Kidney (tissue), 13 donors: ENCODE measurements at regions not wholly inside any gene's neighbourhood (a gene's known extent, or its start where the extent isn't known, plus 50 kb on each side); places are given as distances from the start of the nearest gene placed in this dataset.
A peak's percentile ranks its signal among the peaks of the same experiment; 100 is the strongest.

Source experiments
- DNase-seq, 5 donors: peaks; one replicate each; pipeline ENCODE4 v3.0.0-alpha.2; 2013 to 2020
- FAIRE-seq: peaks from 2 replicates; lab custom pipeline; 2012; peaks lifted over from hg19 to GRCh38; lab: Jason Lieb, UNC
- H3K27ac ChIP-seq, 2 donors: one replicate each; pipeline ENCODE4 v1.7.0; 2013; ENCODE audit warnings: low read depth in 2 of 2, low read length in 2 of 2, inconsistent platforms in 1 of 2
- H3K27me3 ChIP-seq: one replicate; pipeline ENCODE4 v1.7.1; 2013; ENCODE audit warnings: low read length, inconsistent platforms; ENCODE audit not compliant: control insufficient read depth, insufficient read depth
- H3K36me3 ChIP-seq, 3 donors: one replicate each; pipeline versions ENCODE4 v1.7.0 to v1.7.1; 2013; ENCODE audit warnings: low read length in 3 of 3, control low read depth in 1 of 3, inconsistent platforms in 1 of 3; ENCODE audit not compliant: insufficient read depth in 3 of 3, control insufficient read depth in 2 of 3
- H3K4me1 ChIP-seq, 3 donors: one replicate each; pipeline versions ENCODE4 v1.7.0 to v1.7.1; 2013; ENCODE audit warnings: low read length in 3 of 3, inconsistent platforms in 1 of 3, low read depth in 1 of 3; ENCODE audit not compliant: control insufficient read depth in 2 of 3, insufficient read depth in 2 of 3
- H3K4me3 ChIP-seq, 3 donors: one replicate each; pipeline versions ENCODE4 v1.7.0 to v1.8.1; 2013; ENCODE audit warnings: low read length in 3 of 3, control low read depth in 1 of 3, inconsistent platforms in 1 of 3
- H3K9ac ChIP-seq, 3 donors: one replicate each; pipeline versions ENCODE4 v1.7.0 to v1.7.1; 2013; ENCODE audit warnings: low read length in 3 of 3, control low read depth in 1 of 3, inconsistent platforms in 1 of 3
- H3K9me3 ChIP-seq, 3 donors: one replicate each; pipeline versions ENCODE4 v1.7.0 to v1.7.1; 2013; ENCODE audit warnings: low read length in 3 of 3, control low read depth in 1 of 3, inconsistent platforms in 1 of 3; ENCODE audit not compliant: control insufficient read depth in 2 of 3, insufficient read depth in 1 of 3
- intact Hi-C: fragments of 100-400 bp; cut with DNase I; formaldehyde crosslinking; loops from one replicate; pipeline ENCODE4 v1.11.1; 2022
- TF ChIP-seq, protein P1 (sequence below): IDR thresholded peaks from 3 replicates; pipeline ENCODE4 v1.5.1; 2012; ENCODE audit warnings: mild to moderate bottlenecking, moderate library complexity, borderline replicate concordance; ENCODE audit not compliant: insufficient read depth; ENCODE audit errors: extremely low read depth
- donor health status: control.
- donor health status: control.
- donor health status: control.
- donor health status: control.
- donor health status: control.
- donor health status: DM: yes; HTN: yes; CAD: no.
- donor health status: Normal renal cell carcinoma (clear cell type).

DNA sequence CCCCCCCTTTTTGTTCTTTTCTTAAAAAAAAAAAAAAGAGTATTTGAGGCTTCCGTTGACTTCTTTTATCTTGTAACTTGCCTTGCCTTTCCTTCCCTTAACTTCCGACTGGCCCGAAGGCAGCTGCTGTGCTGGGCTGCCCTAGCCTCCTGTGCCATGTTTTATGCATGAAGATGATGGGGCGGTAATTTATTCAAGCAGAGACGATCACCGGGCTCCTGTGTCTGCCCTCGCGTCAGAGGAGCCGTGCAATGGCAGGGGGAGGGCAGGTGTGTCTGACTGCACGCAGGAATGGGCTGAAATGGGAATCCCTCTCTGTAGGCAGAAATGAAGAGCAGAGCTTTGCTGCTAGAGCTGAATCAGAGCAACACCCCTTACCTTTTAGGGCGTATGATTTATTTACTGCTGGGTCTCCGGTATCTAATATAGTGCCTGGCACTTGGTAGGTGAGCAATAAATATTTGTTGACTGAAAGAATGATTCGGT, 106.3 kb upstream of the RIPOR2 start:
- H3K9ac ChIP-seq, result no peak overlapping the region
- TF ChIP-seq, protein P1, sequence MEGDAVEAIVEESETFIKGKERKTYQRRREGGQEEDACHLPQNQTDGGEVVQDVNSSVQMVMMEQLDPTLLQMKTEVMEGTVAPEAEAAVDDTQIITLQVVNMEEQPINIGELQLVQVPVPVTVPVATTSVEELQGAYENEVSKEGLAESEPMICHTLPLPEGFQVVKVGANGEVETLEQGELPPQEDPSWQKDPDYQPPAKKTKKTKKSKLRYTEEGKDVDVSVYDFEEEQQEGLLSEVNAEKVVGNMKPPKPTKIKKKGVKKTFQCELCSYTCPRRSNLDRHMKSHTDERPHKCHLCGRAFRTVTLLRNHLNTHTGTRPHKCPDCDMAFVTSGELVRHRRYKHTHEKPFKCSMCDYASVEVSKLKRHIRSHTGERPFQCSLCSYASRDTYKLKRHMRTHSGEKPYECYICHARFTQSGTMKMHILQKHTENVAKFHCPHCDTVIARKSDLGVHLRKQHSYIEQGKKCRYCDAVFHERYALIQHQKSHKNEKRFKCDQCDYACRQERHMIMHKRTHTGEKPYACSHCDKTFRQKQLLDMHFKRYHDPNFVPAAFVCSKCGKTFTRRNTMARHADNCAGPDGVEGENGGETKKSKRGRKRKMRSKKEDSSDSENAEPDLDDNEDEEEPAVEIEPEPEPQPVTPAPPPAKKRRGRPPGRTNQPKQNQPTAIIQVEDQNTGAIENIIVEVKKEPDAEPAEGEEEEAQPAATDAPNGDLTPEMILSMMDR, result no peak
- intact Hi-C loops, result no loop called here
- H3K27ac ChIP-seq, result no peak overlapping the region
- FAIRE-seq (no peak), DNase-seq (peak; percentile 56 to 79 (median 68))
- no peaks in the 10 kb centered on the region for H3K27me3 ChIP-seq
- peak overlapping the region in 1 of 3 donors; percentile 48 for H3K4me3 ChIP-seq
- no peaks in the 10 kb centered on the region for H3K9me3 ChIP-seq
- H3K36me3 ChIP-seq, result no peaks in the 10 kb centered on the region
- peaks cover 0 to 2% (median 0%) of the 10 kb centered on the region in 3 donors for H3K4me1 ChIP-seq

DNA sequence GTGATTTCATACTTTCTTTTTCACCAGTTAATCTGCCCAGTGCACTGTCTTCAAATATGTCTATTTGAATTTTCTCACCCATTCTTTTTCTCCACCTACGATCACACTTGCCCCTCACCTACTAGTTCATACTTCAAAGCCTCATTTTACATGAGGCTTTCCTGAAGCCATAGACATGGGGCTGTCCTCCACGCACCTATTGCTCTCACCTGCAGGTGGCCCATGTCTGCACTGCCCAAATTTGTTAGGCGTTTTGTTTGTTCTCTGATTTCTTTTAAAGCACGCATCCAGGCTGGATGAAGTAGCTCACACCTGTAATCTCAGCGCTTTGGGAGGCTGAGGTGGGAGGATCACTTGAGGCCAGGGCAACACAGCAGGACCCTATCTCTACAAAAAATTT, 106.8 kb upstream of the RIPOR2 start:
- H3K9me3 ChIP-seq, result no peaks in the 10 kb centered on the region
- H3K4me3 ChIP-seq, result peak overlapping the region in 1 of 3 donors; percentile 48
- FAIRE-seq (no peak), DNase-seq (no peak)
- peaks cover 0 to 2% (median 0%) of the 10 kb centered on the region in 3 donors for H3K4me1 ChIP-seq
- H3K9ac ChIP-seq, result no peak overlapping the region
- TF ChIP-seq, protein P1, result no peak
- intact Hi-C loops, result no loop called here
- H3K36me3 ChIP-seq, result no peaks in the 10 kb centered on the region
- H3K27ac ChIP-seq, result no peak overlapping the region
- no peaks in the 10 kb centered on the region for H3K27me3 ChIP-seq

DNA sequence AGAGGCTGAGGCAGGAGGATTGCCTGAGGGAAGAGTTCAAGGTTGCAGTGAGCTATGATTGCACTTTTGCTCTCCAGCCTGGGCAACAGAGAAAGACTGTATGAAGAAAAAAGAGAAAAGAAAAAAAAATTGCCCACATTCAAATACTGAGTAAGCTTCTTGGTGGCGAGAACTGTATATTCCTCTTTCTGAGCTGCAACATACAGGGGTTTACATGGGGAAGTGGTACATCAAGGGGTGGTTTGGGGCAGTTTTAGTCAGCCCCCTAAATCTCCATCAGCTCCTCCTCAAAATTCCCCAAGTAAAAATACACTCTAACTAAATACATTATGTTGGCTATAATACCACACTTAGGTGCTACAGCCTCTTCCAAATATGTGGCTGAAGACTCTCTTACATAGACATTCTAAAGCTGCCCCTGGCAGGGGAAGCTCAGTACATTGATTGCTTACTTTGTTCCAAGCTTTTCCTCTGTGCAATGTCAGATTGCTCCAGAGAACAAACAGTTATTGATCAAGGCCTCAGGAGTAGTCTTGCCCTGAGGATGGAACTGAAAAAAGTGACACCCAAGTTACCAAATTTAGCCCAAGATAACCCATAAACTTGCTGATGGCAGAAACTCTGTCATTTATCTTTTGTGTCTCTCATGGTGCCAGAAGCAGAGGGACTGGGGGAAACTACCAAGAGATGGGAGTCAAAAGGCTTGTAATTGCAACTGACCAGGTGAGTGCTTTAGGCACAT, 107.4 kb upstream of the RIPOR2 start:
- no peak overlapping the region for H3K27ac ChIP-seq
- intact Hi-C loops, result no loop called here
- H3K9ac ChIP-seq, result no peak overlapping the region
- no peak for FAIRE-seq
- no peaks in the 10 kb centered on the region for H3K27me3 ChIP-seq
- TF ChIP-seq, protein P1, result no peak
- no peak for DNase-seq
- peaks cover 0 to 2% (median 0%) of the 10 kb centered on the region in 3 donors for H3K4me1 ChIP-seq
- no peaks in the 10 kb centered on the region for H3K36me3 ChIP-seq
- H3K9me3 ChIP-seq, result no peaks in the 10 kb centered on the region
- H3K4me3 ChIP-seq, result no peak overlapping the region
